HG03045 (cell line): ENCODE measurements at regions not wholly inside any gene's neighbourhood (a gene's known extent, or its start where the extent isn't known, plus 50 kb on each side); places are given as distances from the start of the nearest gene placed in this dataset.
"Not testable (repeated sequence)": the region's sequence is repeated elsewhere in the genome, so short reads cannot be mapped to it uniquely, and the experiment has no call there.

ENCODE experiments used
- ATAC-seq: cut with Tn5 transposase; IDR thresholded peaks from one replicate; pipeline ENCODE4 v1.9.1; 2021; ENCODE audit warnings: mild to moderate bottlenecking, moderate library complexity; ENCODE audit not compliant: unreplicated experiment

- ATAC-seq, result no peak
Observed at GRCh38 chr18:4557502-4557901, 102.4 kb upstream of the DLGAP1 start.

GRCh38 chr18:4551001-4551360, 95.9 kb upstream of the DLGAP1 start:
- ATAC-seq, result no peak

GRCh38 chr18:4549164-4549872, 94.2 kb upstream of the DLGAP1 start:
- ATAC-seq, result no peak

- ATAC-seq, result no peak
Observed at GRCh38 chr18:4547126-4547525, 92.0 kb upstream of the DLGAP1 start.

GRCh38 chr18:4544142-4544541, 89.0 kb upstream of the DLGAP1 start:
- no peak for ATAC-seq

- no peak for ATAC-seq
Observed at GRCh38 chr18:4543711-4544110, 88.6 kb upstream of the DLGAP1 start.

GRCh38 chr18:4541588-4541987, 86.5 kb upstream of the DLGAP1 start:
- no peak for ATAC-seq

GRCh38 chr18:4536447-4536846, 81.3 kb upstream of the DLGAP1 start:
- no peak for ATAC-seq

- no peak for ATAC-seq
Observed at GRCh38 chr18:4528405-4528804, 73.3 kb upstream of the DLGAP1 start.

GRCh38 chr18:4527826-4528225, 72.7 kb upstream of the DLGAP1 start:
- ATAC-seq, result not testable (repeated sequence)

GRCh38 chr18:4524096-4524495, 69.0 kb upstream of the DLGAP1 start:
- ATAC-seq, result no peak

GRCh38 chr18:4511166-4511565, 56.1 kb upstream of the DLGAP1 start:
- no peak for ATAC-seq

GRCh38 chr18:4510711-4511110, 55.6 kb upstream of the DLGAP1 start:
- no peak for ATAC-seq

GRCh38 chr18:4510160-4510559, 55.1 kb upstream of the DLGAP1 start:
- no peak for ATAC-seq
